Uterus (tissue), 2 donors: ENCODE measurements at regions not wholly inside any gene's neighbourhood (a gene's known extent, or its start where the extent isn't known, plus 50 kb on each side); places are given as distances from the start of the nearest gene placed in this dataset.

Experiments
- CTCF ChIP-seq, 4 experiments: fragments of 200-600 bp in 2 of 4; fragments of 450-650 bp in 2 of 4; sonication (generic) in 2 of 4; IDR thresholded peaks; one replicate each; pipeline ENCODE4 v1.5.1; 2016 to 2019; ENCODE audit warnings: antibody characterized with exemption in 4 of 4, mild to moderate bottlenecking in 2 of 4, moderate library complexity in 1 of 4
- POLR2A ChIP-seq, 2 donors: fragments of 450-650 bp; IDR thresholded peaks; one replicate each; pipeline ENCODE4 v1.6.1; 2016; ENCODE audit warnings: antibody characterized with exemption in 2 of 2, mild to moderate bottlenecking in 1 of 2, moderate library complexity in 1 of 2

GRCh38 chr11:24199461-24199860, 297.4 kb upstream of the LUZP2 start:
- TF ChIP-seq CTCF (IDR thresholded peaks at IDR 0.05) (no peak), POLR2A (IDR thresholded peaks at IDR 0.05) (no peak)
